ENCODE measurements at regions not wholly inside any gene's neighbourhood (a gene's known extent, or its start where the extent isn't known, plus 50 kb on each side); places are given as distances from the start of the nearest gene placed in this dataset.

- no peak for DNase-seq
Measured at GRCh38 chr15:38186507-38186906, 66.1 kb upstream of the SPRED1 start.

DNA sequence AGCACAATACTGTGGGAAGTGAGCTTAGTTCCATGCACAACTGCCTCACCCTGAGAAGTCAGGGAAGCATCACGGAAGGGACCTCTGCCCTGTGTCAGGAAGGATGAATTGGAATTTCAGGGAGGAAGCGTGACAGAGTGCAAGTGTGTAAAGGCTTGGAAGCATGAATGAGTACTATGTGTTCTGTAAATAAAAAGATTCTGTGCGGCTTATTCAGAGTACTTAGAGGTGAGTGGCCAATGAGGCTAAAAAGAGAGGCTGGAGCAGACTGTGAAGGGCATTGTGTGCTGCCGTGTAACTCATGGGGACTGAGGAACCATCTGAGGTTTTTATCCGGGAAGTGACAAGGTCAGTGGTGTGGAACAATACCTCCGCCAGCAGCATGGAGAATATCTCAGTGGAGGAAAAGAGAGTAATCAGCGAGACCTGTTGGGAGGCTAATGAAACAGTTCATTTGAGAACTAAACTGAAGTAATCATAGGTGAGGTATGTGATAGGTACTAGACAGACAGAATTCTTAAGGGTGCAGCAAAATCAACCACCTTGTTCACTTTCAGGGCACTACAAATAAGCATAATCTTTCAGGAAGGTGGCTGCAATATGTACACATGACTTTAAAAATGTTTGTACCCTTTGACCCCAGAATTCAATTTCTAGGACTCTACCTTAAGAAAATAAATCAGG, 64.9 kb upstream of the SPRED1 start:
- no peak for DNase-seq

DNA sequence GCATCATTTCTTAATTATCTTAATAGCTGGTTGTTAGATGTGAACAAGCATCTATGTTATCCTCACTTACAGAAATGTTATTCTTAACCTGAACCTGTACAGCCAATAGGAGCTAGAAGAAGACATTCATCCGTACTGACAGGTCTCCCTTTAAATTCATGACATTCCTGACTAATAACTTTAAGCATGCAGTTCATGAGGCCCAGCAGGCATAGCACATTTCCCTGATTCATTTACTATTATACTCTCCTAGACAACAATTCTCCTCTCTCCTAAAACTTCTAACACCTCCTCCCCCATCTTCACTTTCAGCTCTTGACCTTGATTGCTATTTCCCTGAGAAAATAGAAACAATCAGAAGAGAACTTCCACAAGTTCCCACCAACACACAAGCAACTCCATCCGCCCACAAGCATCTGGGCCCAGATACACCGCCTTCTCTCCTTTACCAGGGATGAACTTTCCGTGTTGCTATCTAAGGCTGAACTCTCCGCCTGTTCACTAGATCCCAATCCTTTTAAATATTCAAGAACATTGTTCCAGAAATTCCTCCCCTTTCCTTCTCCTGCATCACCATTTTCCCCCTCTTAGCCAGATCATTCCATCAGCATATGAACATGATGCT, 62.9 kb upstream of the SPRED1 start:
- DNase-seq, result no peak

DNA sequence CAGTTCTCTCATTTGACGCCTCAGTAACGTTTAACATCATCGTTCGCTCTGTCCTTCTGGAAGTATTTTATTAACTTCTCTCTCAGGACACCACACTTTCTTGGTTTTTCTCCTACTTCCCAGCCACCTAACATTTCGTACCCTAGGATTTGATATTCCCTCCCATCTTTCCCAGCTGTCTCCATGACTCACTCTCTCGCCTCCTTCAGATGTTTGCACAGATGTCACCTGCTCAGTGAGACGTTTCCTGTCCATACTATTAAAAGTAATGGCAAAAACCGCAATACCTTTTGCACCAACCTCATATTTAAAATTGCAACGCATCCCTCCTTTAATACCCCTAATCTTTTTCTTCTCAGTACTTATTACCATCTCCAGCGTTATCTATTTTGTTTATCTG, 62.1 kb upstream of the SPRED1 start:
- no peak for DNase-seq

- DNase-seq, result no peak
Measured at GRCh38 chr15:38192496-38192895, 60.1 kb upstream of the SPRED1 start.

- DNase-seq, result no peak
Measured at GRCh38 chr15:38193496-38193895, 59.1 kb upstream of the SPRED1 start.

- DNase-seq, result no peak
Measured at GRCh38 chr15:38195191-38195901, 57.3 kb upstream of the SPRED1 start.

GRCh38 chr15:38196076-38196475, 56.6 kb upstream of the SPRED1 start:
- no peak for DNase-seq

DNA sequence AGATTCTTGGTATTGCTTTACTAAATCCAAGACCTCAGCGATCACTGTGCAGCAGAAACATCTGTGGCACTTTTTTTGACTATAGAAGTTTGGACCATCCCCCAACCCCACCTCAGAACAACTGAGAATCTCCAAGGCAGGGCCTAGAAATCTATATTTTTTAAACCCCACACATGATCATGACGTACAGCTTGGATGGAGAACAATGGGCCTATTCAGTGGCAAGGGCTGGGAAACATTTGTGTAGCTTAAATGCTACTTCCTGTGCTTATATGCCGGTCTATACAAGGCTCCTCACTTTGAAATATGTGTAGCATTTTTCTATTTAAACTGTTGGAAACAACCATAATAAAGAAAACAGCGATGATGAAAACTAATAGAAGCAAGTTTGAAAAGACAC, 55.1 kb upstream of the SPRED1 start:
- no peak for DNase-seq

DNA sequence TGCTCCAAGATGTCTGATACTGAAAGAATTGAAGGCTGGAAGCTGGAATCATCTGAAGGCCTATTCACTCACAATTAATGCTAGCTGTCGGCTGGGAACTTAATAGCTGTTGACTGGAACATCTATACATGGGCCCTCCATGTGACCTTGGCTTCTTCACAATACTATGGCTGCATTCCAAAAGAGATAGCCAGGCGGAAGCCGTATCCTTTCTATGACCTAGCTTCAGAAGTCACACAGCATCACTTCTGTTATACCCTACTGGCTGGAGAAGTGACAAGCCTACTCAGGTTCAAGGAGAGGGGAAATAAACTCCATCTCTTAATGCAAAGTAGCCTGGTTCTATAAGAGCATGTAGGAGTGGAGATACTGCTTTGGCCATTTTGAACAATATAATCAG, 50.9 kb upstream of the SPRED1 start:
- no peak for DNase-seq

DNA sequence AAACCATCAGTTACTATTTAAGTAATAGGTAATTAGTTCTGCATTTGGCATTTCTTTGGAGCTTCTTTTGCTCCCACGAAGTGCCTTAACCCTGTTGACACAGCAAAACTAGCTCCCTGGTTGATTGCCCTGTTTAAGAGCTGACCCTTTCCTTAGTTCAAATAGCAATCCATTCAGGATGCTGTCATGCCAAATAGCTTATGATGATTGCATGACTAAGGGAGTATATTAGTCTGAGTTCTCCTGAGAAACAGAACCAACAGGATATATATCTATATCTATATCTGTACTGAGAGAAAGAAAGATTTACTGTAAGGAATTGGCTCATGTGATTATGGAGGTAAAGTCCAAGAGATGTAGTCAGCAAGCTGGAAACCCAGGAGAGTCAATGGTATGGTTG, 50.3 kb upstream of the SPRED1 start:
- DNase-seq, result no peak

All from NCI-H1694 treated with DMSO at 0.1 percent for 48 hours (cell line).